HepG2 (cell line): ENCODE measurements at regions not wholly inside any gene's neighbourhood (a gene's known extent, or its start where the extent isn't known, plus 50 kb on each side); places are given as distances from the start of the nearest gene placed in this dataset.

ENCODE experiments used
- ATAD3A ChIP-seq: sonication (generic); formaldehyde crosslinking; IDR thresholded peaks from 2 replicates; pipeline ENCODE4 v1.4.0; 2020; ENCODE audit warnings: missing genetic modification reagents
- CEBPB ChIP-seq: IDR thresholded peaks from 2 replicates; pipeline ENCODE4 v1.6.1; 2011; ENCODE audit warnings: low read depth, low read length, improper control_type of control experiment, borderline replicate concordance
- CHD4 ChIP-seq: fragments of 200-600 bp; sonication (generic); IDR thresholded peaks from 2 replicates; pipeline ENCODE4 v1.7.0; 2017; ENCODE audit warnings: mild to moderate bottlenecking, low read length, borderline replicate concordance
- EEA1 ChIP-seq: sonication (generic); formaldehyde crosslinking; IDR thresholded peaks from 2 replicates; pipeline ENCODE4 v1.5.1; 2020; ENCODE audit warnings: mild to moderate bottlenecking, missing genetic modification reagents, borderline replicate concordance
- FOXA1 ChIP-seq, 2 experiments: fragments of 450-650 bp in 1 of 2; sonication (generic) in 1 of 2; formaldehyde crosslinking in 1 of 2; IDR thresholded peaks; 2 replicates each; pipeline versions ENCODE4 v1.4.0 to v1.6.1; 2016 to 2020; ENCODE audit warnings: missing genetic modification reagents in 1 of 2
- GTF2F1 ChIP-seq: fragments of 150-350 bp; IDR thresholded peaks from 2 replicates; pipeline ENCODE4 v1.6.1; 2014; ENCODE audit warnings: low read length
- HBP1 ChIP-seq: IDR thresholded peaks from 2 replicates; pipeline ENCODE4 v1.6.1; 2016; ENCODE audit warnings: low read depth, control low read depth
- HOXA7 ChIP-seq: sonication (generic); formaldehyde crosslinking; IDR thresholded peaks from 2 replicates; pipeline ENCODE4 v1.8.1; 2022; ENCODE audit warnings: mild to moderate bottlenecking, missing genetic modification reagents, moderate library complexity
- JARID2 ChIP-seq: sonication (generic); formaldehyde crosslinking; IDR thresholded peaks from 2 replicates; pipeline ENCODE4 v1.8.1; 2023; ENCODE audit warnings: missing genetic modification reagents, inconsistent platforms; ENCODE audit not compliant: insufficient replicate concordance
- JUN ChIP-seq: sonication (generic); formaldehyde crosslinking; IDR thresholded peaks from 2 replicates; pipeline ENCODE4 v1.4.0; 2020; ENCODE audit warnings: mild to moderate bottlenecking, missing genetic modification reagents
- MAFG ChIP-seq: sonication (generic); formaldehyde crosslinking; IDR thresholded peaks from 2 replicates; pipeline ENCODE4 v1.5.1; 2020; ENCODE audit warnings: mild to moderate bottlenecking, missing genetic modification reagents
- NFKB2 ChIP-seq: sonication (generic); formaldehyde crosslinking; IDR thresholded peaks from 2 replicates; pipeline ENCODE4 v1.4.0; 2020; ENCODE audit warnings: missing genetic modification reagents, borderline replicate concordance
- RXRB ChIP-seq: IDR thresholded peaks from 2 replicates; pipeline ENCODE4 v1.6.1; 2016; ENCODE audit warnings: borderline replicate concordance, missing genetic modification reagents, missing compliant biosample characterization
- SIX1 ChIP-seq: sonication (generic); formaldehyde crosslinking; IDR thresholded peaks from 2 replicates; pipeline ENCODE4 v1.4.0; 2020; ENCODE audit warnings: missing genetic modification reagents, borderline replicate concordance
- SMAD1 ChIP-seq: sonication (generic); formaldehyde crosslinking; IDR thresholded peaks from 2 replicates; pipeline ENCODE4 v1.4.0; 2020; ENCODE audit warnings: missing genetic modification reagents, low read depth, mild to moderate bottlenecking, borderline replicate concordance
- THAP11 ChIP-seq: IDR thresholded peaks from 2 replicates; pipeline ENCODE4 v1.6.1; 2016; ENCODE audit warnings: missing biosample characterization, missing genetic modification reagents
- ZNF124 ChIP-seq: sonication (generic); formaldehyde crosslinking; IDR thresholded peaks from 2 replicates; pipeline ENCODE4 v1.4.0; 2020; ENCODE audit warnings: missing genetic modification reagents
- ZNF24 ChIP-seq: fragments of 450-650 bp; IDR thresholded peaks from 2 replicates; pipeline ENCODE4 v1.6.1; 2017; ENCODE audit warnings: antibody characterized with exemption, mild to moderate bottlenecking
- ZNF569 ChIP-seq: sonication (generic); formaldehyde crosslinking; IDR thresholded peaks from 2 replicates; pipeline ENCODE4 v1.5.0; 2020; ENCODE audit warnings: mild to moderate bottlenecking, missing genetic modification reagents, moderate library complexity, borderline replicate concordance
- ZNF710 ChIP-seq: sonication (generic); formaldehyde crosslinking; IDR thresholded peaks from 2 replicates; pipeline ENCODE4 v1.5.0; 2020; ENCODE audit warnings: mild to moderate bottlenecking, missing genetic modification reagents, borderline replicate concordance
- ZNF713 ChIP-seq: sonication (generic); formaldehyde crosslinking; IDR thresholded peaks from 2 replicates; pipeline ENCODE4 v1.4.0; 2020; ENCODE audit warnings: mild to moderate bottlenecking, missing genetic modification reagents
- ZSCAN21 ChIP-seq: sonication (generic); formaldehyde crosslinking; IDR thresholded peaks from 2 replicates; pipeline ENCODE4 v1.8.0; 2022; ENCODE audit warnings: mild to moderate bottlenecking, missing genetic modification reagents, moderate library complexity, borderline replicate concordance
- TF ChIP-seq, protein P1 (sequence below): sonication (generic); formaldehyde crosslinking; IDR thresholded peaks from 2 replicates; pipeline ENCODE4 v1.8.1; 2023; ENCODE audit warnings: mild to moderate bottlenecking, missing genetic modification reagents, borderline replicate concordance
- TF ChIP-seq, protein P2 (sequence below): sonication (generic); formaldehyde crosslinking; IDR thresholded peaks from 2 replicates; pipeline ENCODE4 v1.5.0; 2020; ENCODE audit warnings: missing genetic modification reagents
- TF ChIP-seq, protein P3 (sequence below): sonication (generic); formaldehyde crosslinking; IDR thresholded peaks from 2 replicates; pipeline ENCODE4 v1.5.0; 2020; ENCODE audit warnings: missing genetic modification reagents

DNA sequence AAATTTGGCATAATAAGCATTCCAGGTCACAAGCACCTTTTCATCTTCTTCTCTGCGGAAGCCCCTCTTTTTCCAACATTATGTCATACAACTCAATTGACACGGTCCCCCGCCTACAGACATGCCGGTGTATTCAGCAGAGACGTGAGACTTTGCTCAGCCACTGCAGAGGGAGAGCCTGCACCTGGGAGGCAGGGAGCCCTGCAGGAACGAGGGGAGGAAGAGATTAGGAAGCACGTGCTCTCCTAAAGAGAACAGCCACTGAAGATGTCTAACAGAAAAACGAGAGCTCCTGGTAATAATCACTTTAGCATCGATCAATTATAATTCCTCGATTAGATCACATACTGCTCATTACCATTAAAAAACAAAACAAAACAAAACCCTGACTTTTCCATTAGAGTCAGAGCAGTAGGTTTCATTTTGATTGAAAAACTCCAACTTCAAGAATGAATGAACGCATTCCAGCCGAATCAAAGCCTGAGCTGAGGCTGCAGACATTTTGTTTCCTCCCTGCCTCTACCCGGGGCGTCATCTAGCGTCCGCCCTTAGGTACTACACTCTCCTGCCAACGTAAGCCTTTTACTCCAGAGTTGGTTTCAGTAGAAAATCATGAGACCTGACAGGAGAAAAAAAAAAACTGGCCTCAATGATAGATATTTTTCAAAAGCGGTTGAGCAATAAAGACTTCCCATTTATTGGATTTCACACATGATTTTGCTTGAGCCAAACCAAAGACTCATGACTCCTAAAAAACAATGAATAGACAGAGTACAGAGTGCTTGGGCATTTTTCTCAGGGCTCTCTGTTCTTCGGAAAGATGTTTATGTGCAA, 194.5 kb downstream of the KATNAL1 start (continued):
- TF ChIP-seq CHD4 = no peak
- TF ChIP-seq, protein P1, sequence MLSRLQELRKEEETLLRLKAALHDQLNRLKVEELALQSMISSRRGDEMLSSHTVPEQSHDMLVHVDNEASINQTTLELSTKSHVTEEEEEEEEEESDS (CRISPR knock-in tag) = no peak
- TF ChIP-seq ZNF710 = no peak
- no peak for TF ChIP-seq MAFG (CRISPR knock-in tag)
- no peak for TF ChIP-seq THAP11 (CRISPR knock-in tag)
- TF ChIP-seq ATAD3A (CRISPR knock-in tag) = no peak
- no peak for TF ChIP-seq NFKB2
- TF ChIP-seq SIX1 (CRISPR knock-in tag) = no peak
- peak; percentile 84; the same call in 1 of the 2 replicates for TF ChIP-seq HBP1 (CRISPR knock-in tag)
- no peak for TF ChIP-seq HOXA7
- no peak for TF ChIP-seq JARID2 (CRISPR knock-in tag)
- no peak for TF ChIP-seq ZNF569 (CRISPR knock-in tag)
- TF ChIP-seq ZSCAN21 (CRISPR knock-in tag) = no peak
- no peak for TF ChIP-seq FOXA1 (IDR thresholded peaks at IDR 0.05)
- TF ChIP-seq FOXA1 (CRISPR knock-in tag; IDR thresholded peaks at IDR 0.05) = no peak
- TF ChIP-seq SMAD1 (CRISPR knock-in tag) = no peak
- TF ChIP-seq RXRB (CRISPR knock-in tag) = no peak; the same call in 1 of the 2 replicates
- 0 out of 2 replicates have a peak, but pooled peaks have one; percentile 7 for TF ChIP-seq CEBPB
- TF ChIP-seq, protein P2, sequence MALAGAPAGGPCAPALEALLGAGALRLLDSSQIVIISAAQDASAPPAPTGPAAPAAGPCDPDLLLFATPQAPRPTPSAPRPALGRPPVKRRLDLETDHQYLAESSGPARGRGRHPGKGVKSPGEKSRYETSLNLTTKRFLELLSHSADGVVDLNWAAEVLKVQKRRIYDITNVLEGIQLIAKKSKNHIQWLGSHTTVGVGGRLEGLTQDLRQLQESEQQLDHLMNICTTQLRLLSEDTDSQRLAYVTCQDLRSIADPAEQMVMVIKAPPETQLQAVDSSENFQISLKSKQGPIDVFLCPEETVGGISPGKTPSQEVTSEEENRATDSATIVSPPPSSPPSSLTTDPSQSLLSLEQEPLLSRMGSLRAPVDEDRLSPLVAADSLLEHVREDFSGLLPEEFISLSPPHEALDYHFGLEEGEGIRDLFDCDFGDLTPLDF = no peak
- no peak for TF ChIP-seq GTF2F1
- TF ChIP-seq JUN (CRISPR knock-in tag) = no peak
- TF ChIP-seq ZNF24 = peak; percentile 25; the same call in 1 of the 2 replicates
- no peak for TF ChIP-seq ZNF124 (CRISPR knock-in tag)
- TF ChIP-seq ZNF713 (CRISPR knock-in tag) = no peak
- TF ChIP-seq, protein P3, sequence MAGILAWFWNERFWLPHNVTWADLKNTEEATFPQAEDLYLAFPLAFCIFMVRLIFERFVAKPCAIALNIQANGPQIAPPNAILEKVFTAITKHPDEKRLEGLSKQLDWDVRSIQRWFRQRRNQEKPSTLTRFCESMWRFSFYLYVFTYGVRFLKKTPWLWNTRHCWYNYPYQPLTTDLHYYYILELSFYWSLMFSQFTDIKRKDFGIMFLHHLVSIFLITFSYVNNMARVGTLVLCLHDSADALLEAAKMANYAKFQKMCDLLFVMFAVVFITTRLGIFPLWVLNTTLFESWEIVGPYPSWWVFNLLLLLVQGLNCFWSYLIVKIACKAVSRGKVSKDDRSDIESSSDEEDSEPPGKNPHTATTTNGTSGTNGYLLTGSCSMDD (CRISPR knock-in tag) = no peak
- no peak for TF ChIP-seq EEA1
